Parathyroid adenoma (tissue), 2 donors: ENCODE measurements at regions not wholly inside any gene's neighbourhood (a gene's known extent, or its start where the extent isn't known, plus 50 kb on each side); places are given as distances from the start of the nearest gene placed in this dataset.

Experiments used
- H2AFZ ChIP-seq: fragments of 300-600 bp; sonication (generic); one replicate; pipeline ENCODE4 v1.7.0; 2017; ENCODE audit warnings: antibody characterized with exemption, mild to moderate bottlenecking
- H3K27ac ChIP-seq: fragments of 300-600 bp; sonication (generic); one replicate; pipeline ENCODE4 v1.7.0; 2017
- H3K27me3 ChIP-seq: fragments of 300-600 bp; sonication (generic); one replicate; pipeline ENCODE4 v1.7.0; 2017; ENCODE audit warnings: low read length; ENCODE audit not compliant: control insufficient read depth, insufficient read depth
- H3K36me3 ChIP-seq: fragments of 300-600 bp; sonication (generic); one replicate; pipeline ENCODE4 v1.7.0; 2017; ENCODE audit warnings: low read length; ENCODE audit not compliant: control insufficient read depth, insufficient read depth
- H3K4me1 ChIP-seq: fragments of 300-600 bp; sonication (generic); one replicate; pipeline ENCODE4 v1.7.0; 2017; ENCODE audit warnings: control low read depth
- H3K4me2 ChIP-seq: fragments of 300-600 bp; sonication (generic); one replicate; pipeline ENCODE4 v1.7.0; 2017; ENCODE audit warnings: low read length
- H3K4me3 ChIP-seq: fragments of 300-600 bp; sonication (generic); one replicate; pipeline ENCODE4 v1.7.0; 2017; ENCODE audit warnings: low read depth, low read length
- H3K79me2 ChIP-seq: fragments of 300-600 bp; sonication (generic); one replicate; pipeline ENCODE4 v1.7.0; 2017; ENCODE audit warnings: control low read depth
- H3K9ac ChIP-seq: fragments of 300-600 bp; sonication (generic); one replicate; pipeline ENCODE4 v1.7.0; 2017; ENCODE audit warnings: mild to moderate bottlenecking
- H3K9me3 ChIP-seq: fragments of 300-600 bp; sonication (generic); one replicate; pipeline ENCODE4 v1.7.0; 2017; ENCODE audit warnings: low read length; ENCODE audit not compliant: control insufficient read depth
- CTCF ChIP-seq: fragments of 300-600 bp; sonication (generic); IDR thresholded peaks from one replicate; pipeline ENCODE4 v1.7.0; 2017; ENCODE audit warnings: antibody characterized with exemption, mild to moderate bottlenecking
- donor health status: primary hyperparathyroidism.

- Histone ChIP-seq H3K9ac (no peak overlapping the region), H3K79me2 (no peaks in the 10 kb centered on the region), H3K9me3 (no peaks in the 10 kb centered on the region), H3K4me2 (no peak overlapping the region), H3K4me1 (peaks cover 4% of the 10 kb centered on the region), H3K36me3 (no peaks in the 10 kb centered on the region), H3K4me3 (no peak overlapping the region), H2AFZ (no peak overlapping the region), H3K27ac (no peak overlapping the region), H3K27me3 (no peaks in the 10 kb centered on the region)
- TF ChIP-seq CTCF = no peak
Observed at GRCh38 chr15:35720984-35721383, 175.0 kb upstream of the DPH6 start.

GRCh38 chr15:35721751-35722150, 175.8 kb upstream of the DPH6 start:
- no peak overlapping the region for H3K9ac ChIP-seq
- H3K4me2 ChIP-seq = no peak overlapping the region
- H2AFZ ChIP-seq = no peak overlapping the region
- peaks cover 4% of the 10 kb centered on the region for H3K4me1 ChIP-seq
- TF ChIP-seq CTCF = no peak
- H3K36me3 ChIP-seq = no peaks in the 10 kb centered on the region
- no peak overlapping the region for H3K27ac ChIP-seq
- no peaks in the 10 kb centered on the region for H3K79me2 ChIP-seq
- H3K27me3 ChIP-seq = no peaks in the 10 kb centered on the region
- no peaks in the 10 kb centered on the region for H3K9me3 ChIP-seq
- no peak overlapping the region for H3K4me3 ChIP-seq

- H3K4me1 ChIP-seq = peaks cover 4% of the 10 kb centered on the region
- no peak overlapping the region for H3K9ac ChIP-seq
- no peaks in the 10 kb centered on the region for H3K79me2 ChIP-seq
- TF ChIP-seq CTCF = no peak
- H3K27me3 ChIP-seq = no peaks in the 10 kb centered on the region
- no peak overlapping the region for H3K4me3 ChIP-seq
- H3K36me3 ChIP-seq = no peaks in the 10 kb centered on the region
- H3K4me2 ChIP-seq = no peak overlapping the region
- no peak overlapping the region for H3K27ac ChIP-seq
- H3K9me3 ChIP-seq = no peaks in the 10 kb centered on the region
- no peak overlapping the region for H2AFZ ChIP-seq
Observed at GRCh38 chr15:35722501-35722900, 176.5 kb upstream of the DPH6 start.

GRCh38 chr15:35723120-35723847, 177.3 kb upstream of the DPH6 start:
- Histone ChIP-seq H3K36me3 (no peaks in the 10 kb centered on the region), H3K27me3 (no peaks in the 10 kb centered on the region), H3K27ac (no peak overlapping the region), H3K9me3 (no peaks in the 10 kb centered on the region), H3K4me3 (no peak overlapping the region), H3K4me2 (no peak overlapping the region), H3K9ac (no peak overlapping the region), H2AFZ (peak overlapping the region; percentile 38), H3K4me1 (peaks cover 6% of the 10 kb centered on the region), H3K79me2 (no peaks in the 10 kb centered on the region)
- TF ChIP-seq CTCF = no peak

GRCh38 chr15:35723852-35724251, 177.9 kb upstream of the DPH6 start:
- Histone ChIP-seq H2AFZ (no peak overlapping the region), H3K9ac (no peak overlapping the region), H3K4me3 (no peak overlapping the region), H3K4me2 (no peak overlapping the region), H3K27ac (no peak overlapping the region), H3K9me3 (no peaks in the 10 kb centered on the region), H3K4me1 (peaks cover 8% of the 10 kb centered on the region), H3K36me3 (no peaks in the 10 kb centered on the region), H3K27me3 (no peaks in the 10 kb centered on the region), H3K79me2 (no peaks in the 10 kb centered on the region)
- TF ChIP-seq CTCF = no peak
